DOHH2 (cell line): ENCODE measurements at regions not wholly inside any gene's neighbourhood (a gene's known extent, or its start where the extent isn't known, plus 50 kb on each side); places are given as distances from the start of the nearest gene placed in this dataset.

Source experiments
- H3F3A ChIP-seq: fragments of 200-600 bp; sonication (generic), shearing (Covaris generic); 2 replicates; pipeline ENCODE4 v1.6.0; 2016; ENCODE audit warnings: antibody characterized with exemption, mild to moderate bottlenecking; ENCODE audit not compliant: control insufficient read depth, insufficient read depth
- H3K27ac ChIP-seq: fragments of 200-600 bp; sonication (generic); 2 replicates; pipeline ENCODE4 v1.5.1; 2014; ENCODE audit warnings: low read depth, mild to moderate bottlenecking, low read length, moderate library complexity
- H3K27me3 ChIP-seq: fragments of 200-600 bp; sonication (generic); 2 replicates; pipeline ENCODE4 v1.6.1; 2014; ENCODE audit warnings: mild to moderate bottlenecking, low read length, mixed read lengths; ENCODE audit not compliant: control insufficient read depth
- H3K36me3 ChIP-seq: fragments of 200-600 bp; sonication (generic); 2 replicates; pipeline ENCODE4 v1.6.1; 2014; ENCODE audit warnings: mild to moderate bottlenecking, low read length, moderate library complexity, mixed read lengths; ENCODE audit not compliant: control insufficient read depth
- H3K4me1 ChIP-seq: fragments of 200-600 bp; sonication (generic); 2 replicates; pipeline ENCODE4 v1.6.1; 2014; ENCODE audit warnings: mild to moderate bottlenecking, low read length, mixed read lengths; ENCODE audit not compliant: control insufficient read depth
- H3K4me2 ChIP-seq: fragments of 200-600 bp; sonication (generic); 2 replicates; pipeline ENCODE4 v1.6.0; 2014; ENCODE audit warnings: mild to moderate bottlenecking, low read length, moderate library complexity
- H3K4me3 ChIP-seq: fragments of 200-600 bp; sonication (generic); 2 replicates; pipeline ENCODE4 v1.5.1; 2014; ENCODE audit warnings: mild to moderate bottlenecking, low read length, mixed read lengths
- H3K79me2 ChIP-seq: fragments of 200-600 bp; sonication (generic); 2 replicates; pipeline ENCODE4 v1.6.1; 2014; ENCODE audit warnings: mild to moderate bottlenecking, low read length, mixed read lengths; ENCODE audit not compliant: control insufficient read depth
- H3K9me2 ChIP-seq: fragments of 200-600 bp; sonication (generic); replicated peaks from 2 replicates; pipeline ENCODE4 v1.6.1; 2014; ENCODE audit warnings: mild to moderate bottlenecking, low read length, mixed read lengths; ENCODE audit not compliant: control insufficient read depth
- H3K9me3 ChIP-seq: fragments of 200-600 bp; sonication (generic); 2 replicates; pipeline ENCODE4 v1.6.1; 2014; ENCODE audit warnings: antibody characterized with exemption, low read length, mixed read lengths; ENCODE audit not compliant: control insufficient read depth, insufficient read depth
- H4K20me1 ChIP-seq: fragments of 200-600 bp; sonication (generic); 2 replicates; pipeline ENCODE4 v1.6.0; 2014; ENCODE audit warnings: low read depth, mild to moderate bottlenecking, antibody characterized with exemption, low read length, moderate library complexity; ENCODE audit not compliant: control insufficient read depth, insufficient read depth
- CTCF ChIP-seq: fragments of 200-600 bp; sonication (generic); IDR thresholded peaks from one replicate; pipeline ENCODE4 v1.5.1; 2014; ENCODE audit warnings: antibody characterized with exemption, mild to moderate bottlenecking, low read depth, low read length; ENCODE audit not compliant: poor library complexity, severe bottlenecking
- EZH2phosphoT487 ChIP-seq: fragments of 200-600 bp; sonication (generic); IDR thresholded peaks from 2 replicates; pipeline ENCODE4 v1.6.1; 2017; ENCODE audit warnings: borderline replicate concordance, mild to moderate bottlenecking, antibody characterized with exemption, low read length, moderate library complexity, mixed read lengths

GRCh38 chr11:70525006-70525405 is 126.7 kb downstream of the CTTN start:
- Histone ChIP-seq H3K4me2 (no peak overlapping the region), H3F3A (no peaks in the 10 kb centered on the region), H3K9me3 (no peaks in the 10 kb centered on the region), H3K27me3 (peaks cover 3% of the 10 kb centered on the region; the same call in 1 of the 2 replicates), H3K9me2 (no peaks in the 10 kb centered on the region), H4K20me1 (no peaks in the 10 kb centered on the region; the same call in 1 of the 2 replicates), H3K79me2 (no peaks in the 10 kb centered on the region), H3K27ac (no peak overlapping the region), H3K4me3 (no peak overlapping the region), H3K4me1 (peaks cover 4% of the 10 kb centered on the region), H3K36me3 (no peaks in the 10 kb centered on the region)
- TF ChIP-seq CTCF, result no peak
- no peak for TF ChIP-seq EZH2phosphoT487

- Histone ChIP-seq H3K36me3 (no peaks in the 10 kb centered on the region), H3F3A (no peaks in the 10 kb centered on the region), H3K27me3 (peaks cover 3% of the 10 kb centered on the region; the same call in 1 of the 2 replicates), H3K9me2 (no peaks in the 10 kb centered on the region), H3K4me2 (no peak overlapping the region), H3K79me2 (no peaks in the 10 kb centered on the region), H3K4me1 (peaks cover 4% of the 10 kb centered on the region), H3K27ac (no peak overlapping the region), H4K20me1 (no peaks in the 10 kb centered on the region; the same call in 1 of the 2 replicates), H3K9me3 (no peaks in the 10 kb centered on the region), H3K4me3 (no peak overlapping the region)
- TF ChIP-seq CTCF (no peak), EZH2phosphoT487 (no peak)
Observed at GRCh38 chr11:70525466-70525865, 127.1 kb downstream of the CTTN start.

- no peaks in the 10 kb centered on the region for H3K9me3 ChIP-seq
- H3K27me3 ChIP-seq, result peaks cover 3% of the 10 kb centered on the region; the same call in 1 of the 2 replicates
- H3K4me2 ChIP-seq, result no peak overlapping the region
- no peak overlapping the region for H3K4me3 ChIP-seq
- no peaks in the 10 kb centered on the region for H3F3A ChIP-seq
- H3K36me3 ChIP-seq, result no peaks in the 10 kb centered on the region
- no peaks in the 10 kb centered on the region for H3K79me2 ChIP-seq
- TF ChIP-seq CTCF (no peak), EZH2phosphoT487 (no peak)
- no peak overlapping the region for H3K27ac ChIP-seq
- peaks cover 2% of the 10 kb centered on the region for H3K4me1 ChIP-seq
- no peaks in the 10 kb centered on the region for H4K20me1 ChIP-seq
- no peaks in the 10 kb centered on the region for H3K9me2 ChIP-seq
Observed at GRCh38 chr11:70526116-70527045, 128.1 kb downstream of the CTTN start.
